Skin of body (tissue), 1 donor: ENCODE measurements at regions not wholly inside any gene's neighbourhood (a gene's known extent, or its start where the extent isn't known, plus 50 kb on each side); places are given as distances from the start of the nearest gene placed in this dataset.

Experiments
- DNase-seq: peaks from one replicate; lab custom pipeline; 2025; lab: John Stamatoyannopoulos, UW

DNA sequence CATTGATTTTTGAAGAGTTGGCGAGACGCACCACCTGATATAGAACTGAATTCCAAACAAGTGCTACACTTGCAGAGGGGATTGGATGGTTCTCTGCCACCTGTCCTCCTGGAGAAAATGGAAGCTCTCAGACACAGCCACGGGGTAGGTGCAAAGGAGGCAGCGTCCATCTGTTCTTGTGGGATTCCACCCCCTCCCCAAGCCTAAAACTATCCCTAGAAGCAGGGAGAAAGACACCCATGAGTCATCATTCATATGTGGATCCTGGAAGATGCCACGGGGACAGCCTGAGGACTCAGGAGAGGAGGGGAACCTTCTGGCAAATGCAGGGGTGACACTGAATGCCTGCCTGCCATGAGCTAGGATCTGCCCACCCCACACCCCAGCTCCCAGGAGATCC is 171.3 kb upstream of the CST7 start:
- DNase-seq: no peak

DNA sequence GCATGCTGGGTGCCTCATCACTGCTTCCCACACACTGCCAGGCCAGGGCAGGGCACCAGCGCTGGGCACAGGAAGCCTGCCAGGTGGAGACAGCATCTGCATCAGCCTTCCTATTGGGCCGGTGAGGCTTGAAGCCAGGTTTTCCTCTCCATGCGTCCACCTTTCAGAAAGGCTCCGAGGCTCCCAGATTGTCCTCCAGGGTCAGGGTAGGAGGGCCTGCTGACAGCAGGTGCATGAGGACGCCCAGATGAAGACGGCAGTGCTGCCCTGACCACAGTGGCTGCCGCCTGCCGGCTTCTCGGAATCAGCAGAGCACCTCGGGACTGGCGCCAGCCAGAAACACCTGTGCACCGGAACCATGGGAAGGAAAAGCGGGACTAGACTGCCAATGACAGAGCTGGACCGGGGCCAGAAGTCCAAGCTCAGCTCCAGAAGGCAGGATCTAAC is 170.5 kb upstream of the CST7 start:
- no peak for DNase-seq

DNA sequence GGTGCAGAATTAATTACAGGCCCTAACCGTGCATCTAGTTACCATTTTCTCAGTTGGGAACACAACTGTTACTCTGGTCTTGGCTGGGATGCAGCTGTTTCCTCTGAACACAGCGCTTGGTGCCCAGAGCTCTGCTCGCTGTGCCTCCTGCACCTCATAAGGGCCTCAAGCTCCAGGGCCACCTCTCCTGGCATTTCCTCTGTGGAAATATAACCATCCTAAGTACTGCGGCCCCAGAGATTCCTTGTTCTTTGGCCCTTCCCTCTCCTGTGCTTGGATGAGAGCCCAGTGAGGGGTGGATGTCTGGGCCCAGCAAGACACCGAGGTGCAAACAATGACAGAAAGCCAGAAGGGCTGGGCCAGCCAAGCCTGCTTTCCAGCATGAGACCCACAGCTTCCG is 169.9 kb upstream of the CST7 start:
- no peak for DNase-seq

DNA sequence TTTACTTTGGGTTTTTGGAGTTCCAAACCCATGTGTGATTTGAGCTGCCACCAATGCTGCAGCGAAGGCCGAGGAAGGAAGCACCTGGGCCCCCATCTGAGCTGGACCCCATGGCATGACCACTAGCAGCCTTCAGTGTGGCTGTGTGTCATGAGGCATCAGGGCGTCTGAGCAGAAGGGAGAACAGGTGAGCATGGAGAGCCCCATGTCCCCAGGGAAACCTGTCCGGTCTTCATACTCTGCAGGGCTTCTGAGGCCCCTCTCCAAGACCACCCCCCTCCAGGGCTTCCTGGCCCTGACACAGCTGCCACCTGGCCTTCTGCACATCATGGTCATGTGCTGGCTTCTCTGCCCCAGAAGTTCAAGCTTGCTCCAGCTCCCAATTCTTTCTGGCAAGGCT is 169.1 kb upstream of the CST7 start:
- no peak for DNase-seq

DNA sequence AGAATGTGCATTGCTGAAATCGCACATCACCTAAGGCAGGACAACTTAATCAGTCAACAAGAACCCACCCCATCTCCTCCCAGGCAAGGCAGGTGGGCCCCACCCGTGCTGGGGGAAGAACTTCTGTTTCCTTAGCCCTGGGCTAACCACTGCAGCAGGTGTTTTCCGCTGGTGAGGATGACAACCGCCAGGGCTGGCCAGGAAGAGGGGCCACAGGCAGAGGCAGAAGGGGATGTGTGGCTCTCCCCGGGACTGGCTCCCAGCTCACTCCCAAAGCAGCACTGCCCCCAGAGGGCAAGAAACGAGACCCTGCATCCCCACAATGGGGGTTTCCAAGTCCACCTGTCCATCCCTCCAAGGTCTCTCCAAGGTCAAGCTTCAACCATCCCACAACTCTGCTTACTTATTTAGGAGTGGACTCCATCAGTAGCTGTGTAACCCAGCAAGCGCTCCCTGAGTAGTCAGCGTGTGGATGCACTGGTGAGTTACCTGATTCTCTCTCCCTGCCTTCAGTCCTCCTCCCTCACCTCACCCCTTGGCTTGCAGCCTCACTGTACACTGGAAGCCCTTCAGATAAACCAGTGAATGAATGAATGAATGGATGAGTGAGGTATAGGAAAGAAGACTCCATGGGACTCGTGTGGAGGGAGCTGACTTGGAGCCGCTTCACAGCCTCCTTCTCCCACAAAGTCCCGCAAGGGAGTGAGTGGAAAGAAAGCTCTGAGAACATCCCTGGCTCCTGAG is 168.2 kb upstream of the CST7 start:
- no peak for DNase-seq

DNA sequence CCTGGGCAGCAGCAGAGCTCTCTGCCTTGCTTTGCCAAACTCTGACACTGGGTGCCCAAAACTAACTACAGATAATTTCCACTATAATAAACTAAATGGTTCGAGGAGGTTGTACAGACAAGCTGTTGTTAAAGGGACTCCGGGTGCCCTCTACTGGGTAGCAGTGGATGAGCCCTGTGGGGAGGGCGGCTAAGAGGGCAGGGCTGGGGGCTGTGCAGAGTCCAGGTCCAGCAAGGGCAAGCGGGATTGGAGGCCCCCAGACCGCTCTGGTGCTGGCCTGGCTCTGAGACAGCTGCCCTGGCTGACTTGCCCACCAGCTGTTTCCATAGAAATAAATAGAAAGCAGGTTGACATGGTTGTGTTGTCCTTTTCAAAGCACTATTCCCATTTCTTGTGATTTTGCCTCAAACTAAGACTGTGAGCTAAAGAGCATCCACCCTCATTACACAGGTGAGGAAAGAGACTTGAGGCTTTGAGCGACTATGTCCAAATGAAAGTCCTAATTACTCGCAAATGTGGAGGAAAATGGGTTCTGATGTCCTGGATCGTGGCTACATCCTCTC is 167.6 kb upstream of the CST7 start:
- no peak for DNase-seq

DNA sequence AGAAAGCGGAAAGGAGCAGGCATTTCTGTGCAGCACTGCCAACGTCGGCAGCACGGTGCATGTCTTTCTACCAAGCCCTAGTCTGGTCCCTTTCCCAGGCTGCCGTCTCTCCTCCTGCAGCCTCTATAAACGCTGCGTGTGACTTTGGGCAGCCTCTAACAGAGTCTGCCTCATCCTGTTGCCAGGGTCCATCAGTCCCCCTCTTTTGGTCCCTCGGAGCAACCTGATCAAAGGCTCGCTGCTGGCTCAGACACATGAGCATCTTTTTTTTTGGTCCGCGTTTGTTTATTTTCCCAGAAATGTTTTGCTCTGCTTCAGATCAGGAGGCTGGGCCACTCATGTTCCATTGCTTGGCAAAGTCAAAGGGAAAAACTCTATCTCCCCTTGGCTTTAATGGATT is 166.8 kb upstream of the CST7 start:
- no peak for DNase-seq

DNA sequence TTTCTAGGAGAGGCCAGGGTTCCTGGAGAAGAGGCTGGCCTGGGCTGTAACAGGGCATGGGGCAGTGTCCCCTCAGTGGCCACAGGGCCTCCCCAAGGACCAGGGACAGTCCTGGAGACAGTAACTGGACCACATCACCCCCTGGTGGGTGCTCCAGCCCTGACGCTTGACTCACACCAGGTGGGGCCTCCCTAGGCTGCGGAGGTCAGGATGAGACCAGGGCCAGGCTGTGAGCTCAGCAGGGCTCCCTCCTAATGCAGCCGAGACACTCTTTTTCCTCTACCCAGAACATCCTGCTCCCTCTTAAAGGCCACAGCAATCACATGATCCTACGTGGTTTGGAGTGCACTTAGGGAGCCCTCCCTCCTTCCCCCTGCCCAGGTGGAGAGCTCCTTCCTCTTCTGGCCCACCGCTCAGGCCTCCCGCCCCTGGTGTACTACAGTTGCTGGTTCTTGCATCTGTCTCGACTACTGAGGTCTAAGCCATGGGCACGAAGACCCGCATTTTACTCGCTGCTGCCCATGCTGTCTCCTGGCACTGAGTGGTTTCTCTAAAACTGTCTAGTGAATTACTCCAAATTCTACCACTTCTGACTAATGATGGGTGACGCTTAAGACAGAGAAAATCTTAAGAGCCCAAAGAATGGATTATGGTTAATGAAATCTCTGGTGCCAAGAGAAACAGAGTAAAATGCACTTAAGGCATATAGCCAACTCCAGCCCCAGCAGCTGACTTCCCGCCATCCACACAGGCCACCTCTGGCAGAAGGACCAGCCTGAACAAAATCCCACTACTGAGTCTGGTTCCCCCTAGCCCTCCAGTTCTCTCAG is 166.1 kb upstream of the CST7 start:
- no peak for DNase-seq

DNA sequence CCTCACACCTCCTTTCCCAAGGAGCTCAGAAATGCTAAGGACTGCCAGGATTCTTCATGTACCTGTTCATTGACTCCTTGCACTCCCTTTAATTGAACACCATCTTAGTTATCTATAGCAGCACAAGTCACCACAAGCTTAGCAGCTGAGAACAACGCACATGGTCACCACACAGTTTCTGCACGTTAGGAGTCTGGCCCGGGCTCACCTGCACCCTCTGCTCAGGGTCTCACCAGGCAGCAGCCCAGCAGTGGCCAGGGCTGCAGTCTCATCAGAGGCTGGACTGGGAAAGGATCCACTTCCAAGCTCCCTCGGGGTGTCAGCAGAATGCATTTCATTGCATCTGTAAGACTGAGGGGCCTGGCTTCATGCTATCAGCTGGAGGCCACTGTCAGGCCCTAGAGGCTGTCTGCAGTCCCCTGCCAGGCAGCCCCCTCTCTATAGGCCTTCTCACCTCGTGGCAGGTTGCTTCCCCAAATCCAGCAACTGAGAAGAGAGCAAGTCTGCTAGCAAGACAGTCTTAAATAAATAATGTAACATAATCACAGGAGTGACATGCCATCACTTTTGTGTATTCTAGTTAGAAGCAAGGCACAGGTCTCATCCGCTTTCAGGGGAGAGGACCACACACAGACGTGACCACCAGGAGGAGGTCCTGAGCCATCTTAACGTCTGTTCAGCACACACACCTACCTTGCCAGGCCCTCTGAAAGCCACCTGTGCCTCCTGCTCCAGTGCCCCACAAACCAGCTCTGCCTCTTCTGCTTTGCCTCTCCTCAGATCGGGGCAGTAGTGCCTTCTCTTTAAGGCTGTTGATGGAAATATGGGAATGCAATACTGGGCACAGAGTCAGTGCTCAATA is 165.2 kb upstream of the CST7 start:
- DNase-seq: no peak

DNA sequence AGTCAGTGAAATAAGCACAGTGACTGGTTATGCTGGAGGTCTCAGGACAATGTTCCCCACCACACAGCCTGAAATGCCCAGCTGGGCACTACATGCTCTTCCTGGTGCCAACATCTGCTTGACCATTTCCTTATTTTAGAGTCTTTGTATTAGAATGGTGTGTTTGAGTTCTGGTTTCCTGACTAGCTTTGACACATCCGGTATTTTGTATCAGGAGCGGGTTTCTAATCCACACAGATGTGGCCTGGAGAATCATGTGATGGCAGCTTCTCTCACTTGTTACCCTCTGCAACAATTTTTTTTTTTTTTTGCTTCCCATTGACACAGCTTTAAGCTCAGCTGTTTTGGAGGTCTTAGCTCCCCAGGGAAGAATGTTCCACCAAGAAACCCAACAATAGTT is 164.5 kb upstream of the CST7 start:
- no peak for DNase-seq

DNA sequence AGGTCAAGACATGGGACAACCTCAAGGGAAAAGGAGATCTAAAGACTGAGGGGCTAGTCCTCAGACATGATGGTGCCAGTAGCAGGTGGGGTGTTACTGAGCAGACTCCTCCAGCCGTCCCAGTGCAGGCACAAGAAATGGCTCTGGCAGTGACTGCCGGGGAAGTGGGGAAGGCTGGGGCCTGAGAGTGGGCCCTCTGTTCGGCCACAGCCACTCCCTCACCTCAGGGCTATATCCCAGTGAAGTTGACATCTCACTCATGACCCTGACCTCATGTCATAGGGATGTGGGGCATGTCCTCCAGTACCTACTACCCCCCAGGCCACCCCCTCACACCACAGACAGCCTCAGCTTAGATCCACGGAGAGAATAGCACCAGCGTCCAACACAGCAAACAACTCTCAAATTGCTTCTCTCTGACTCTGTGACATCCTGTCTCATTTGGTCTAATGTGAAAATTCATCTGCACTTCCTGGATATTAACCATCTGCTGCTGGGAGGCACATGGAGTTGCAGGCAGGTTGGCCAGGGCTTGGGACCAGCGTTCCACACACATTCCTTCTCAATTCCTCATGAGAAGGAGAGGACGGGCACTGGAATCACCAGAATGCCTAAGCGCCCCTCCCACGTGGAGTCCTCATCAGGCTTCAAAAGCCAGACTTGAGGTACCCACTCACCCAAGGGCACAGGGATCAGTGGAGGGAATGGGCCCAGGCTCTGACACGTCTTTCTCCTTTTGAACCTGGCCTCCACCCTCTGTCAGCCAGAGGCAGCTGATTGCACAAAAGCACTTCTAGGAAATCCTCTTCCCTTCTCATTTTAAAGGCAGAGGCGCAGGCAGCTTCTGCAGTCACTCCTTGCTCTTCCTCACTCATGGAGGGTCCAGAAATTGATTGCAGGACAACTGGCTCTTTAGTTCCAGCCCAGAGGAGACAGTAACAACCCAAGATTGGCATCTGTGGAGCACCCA is 163.6 kb upstream of the CST7 start:
- no peak for DNase-seq

DNA sequence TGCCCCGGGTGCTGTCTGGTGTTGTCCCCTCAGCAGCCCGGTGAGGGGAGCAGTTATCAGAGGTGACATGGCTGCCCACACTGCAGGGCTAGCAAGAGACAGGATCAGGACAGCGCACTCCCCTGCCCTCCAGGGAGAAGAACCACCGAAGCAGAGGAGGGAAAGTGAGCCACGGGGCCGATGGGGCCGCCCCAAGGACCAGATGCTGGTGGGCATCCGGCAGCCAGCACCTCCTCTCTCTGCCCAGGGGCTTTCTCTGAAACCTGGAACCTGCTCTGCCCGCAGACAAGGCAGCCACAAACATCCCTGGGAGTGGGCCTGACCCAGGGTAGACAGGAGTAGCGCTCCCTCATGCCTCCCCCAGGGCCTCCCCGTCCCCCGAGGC is 163.0 kb upstream of the CST7 start:
- DNase-seq: no peak

DNA sequence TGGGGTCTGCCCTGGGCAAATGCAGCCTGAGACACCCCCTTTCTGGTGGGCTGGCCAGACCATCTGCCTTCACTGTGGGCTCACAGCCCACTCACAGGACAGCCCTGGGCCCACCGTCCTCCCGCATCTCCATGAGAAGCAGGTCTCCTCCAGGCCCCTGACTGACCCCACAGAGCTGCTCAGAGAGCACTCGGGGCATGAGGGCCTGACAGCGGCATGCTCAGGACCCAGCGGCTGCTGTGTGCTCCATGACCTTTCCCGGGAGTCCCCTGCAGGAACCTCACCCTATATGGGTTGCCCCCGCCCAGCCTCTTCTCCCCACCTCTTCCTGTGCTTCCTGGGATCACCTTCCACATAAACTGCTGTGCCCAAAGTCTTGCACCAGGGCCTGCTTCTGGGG is 162.4 kb upstream of the CST7 start:
- DNase-seq: no peak

DNA sequence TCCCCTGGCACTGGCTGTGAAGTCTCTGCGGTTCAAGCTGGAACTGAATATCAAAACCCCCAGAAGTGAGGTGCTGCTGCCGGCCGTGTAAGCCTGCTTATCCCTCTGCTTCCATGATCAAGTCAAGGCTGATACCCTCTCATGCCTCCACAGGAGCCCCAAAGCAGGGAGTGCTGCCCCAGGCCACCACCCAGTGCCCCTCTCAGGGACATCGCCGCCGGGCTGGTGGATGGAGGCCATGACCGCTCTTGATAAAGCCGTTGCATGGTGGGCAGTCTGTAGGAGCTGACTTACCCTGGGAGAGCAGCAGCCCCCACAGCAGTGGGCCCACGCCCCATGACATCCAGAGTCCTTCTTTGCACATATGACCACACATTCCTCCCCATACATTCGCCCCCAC is 162.0 kb upstream of the CST7 start:
- no peak for DNase-seq

DNA sequence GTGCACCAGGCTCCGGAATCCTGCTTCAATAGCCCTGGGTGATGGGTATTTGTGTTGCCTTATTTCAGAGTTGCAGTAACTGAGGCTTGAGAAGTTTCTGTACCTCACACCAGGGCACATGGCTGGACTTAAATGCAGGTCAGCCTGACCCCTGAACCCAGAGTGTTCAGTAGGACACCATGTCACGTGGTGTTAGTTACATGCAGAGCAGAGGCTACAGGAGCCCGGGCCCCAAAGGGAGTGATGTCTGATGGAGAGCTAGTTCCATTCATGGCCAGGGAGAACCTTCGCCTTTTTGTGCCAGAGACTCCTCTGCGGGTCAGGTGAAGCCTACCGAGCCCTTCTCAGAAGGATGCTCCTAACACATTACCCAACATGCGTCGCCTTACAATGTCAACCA is 161.4 kb upstream of the CST7 start:
- no peak for DNase-seq

DNA sequence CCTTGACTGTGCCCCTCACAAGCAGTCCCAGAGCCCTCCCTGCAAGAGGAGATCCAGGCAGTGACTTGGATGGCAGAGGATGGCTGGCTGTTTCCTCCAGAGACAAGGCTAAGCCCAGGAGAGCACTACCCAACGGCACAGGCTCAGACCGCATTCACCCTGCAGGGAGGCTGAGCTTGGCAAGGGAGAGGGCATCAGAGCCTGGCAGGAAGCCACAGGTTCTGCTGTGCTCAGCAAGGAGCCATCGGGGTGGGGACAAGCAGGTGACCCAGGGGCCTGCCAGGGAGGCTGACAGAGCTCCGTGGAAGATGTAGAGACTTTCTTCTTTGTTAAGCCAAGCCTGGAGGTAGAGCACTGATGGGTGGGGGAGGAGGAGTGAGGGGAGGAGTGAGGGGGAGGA is 159.2 kb upstream of the CST7 start:
- no peak for DNase-seq

DNA sequence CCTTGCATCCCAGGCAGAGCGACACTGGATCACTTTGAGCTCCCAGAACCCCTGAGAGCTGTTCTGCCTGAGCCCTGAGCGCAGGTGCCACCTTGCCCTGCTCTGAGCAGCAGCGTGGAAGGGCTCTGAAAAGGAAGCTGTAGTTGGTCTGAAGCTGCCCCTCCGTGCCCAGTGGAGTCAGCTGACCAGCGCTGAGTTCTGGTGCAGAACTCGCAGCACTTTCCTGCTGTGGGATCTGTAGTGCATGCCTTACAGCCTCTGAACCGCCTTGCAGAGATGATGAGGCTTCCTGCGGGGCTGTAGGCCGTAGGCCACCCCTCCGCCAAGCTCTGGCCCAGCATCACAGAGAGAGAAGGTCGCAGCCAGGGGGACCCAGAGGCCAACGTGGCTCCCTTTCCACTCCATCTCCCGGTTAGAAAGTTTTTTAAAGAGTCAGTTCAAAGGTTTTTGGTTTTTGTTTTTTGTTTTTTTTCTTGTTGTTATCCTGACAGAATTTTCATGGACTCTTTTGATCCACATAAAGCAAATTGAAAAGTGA is 158.3 kb upstream of the CST7 start:
- DNase-seq: no peak

DNA sequence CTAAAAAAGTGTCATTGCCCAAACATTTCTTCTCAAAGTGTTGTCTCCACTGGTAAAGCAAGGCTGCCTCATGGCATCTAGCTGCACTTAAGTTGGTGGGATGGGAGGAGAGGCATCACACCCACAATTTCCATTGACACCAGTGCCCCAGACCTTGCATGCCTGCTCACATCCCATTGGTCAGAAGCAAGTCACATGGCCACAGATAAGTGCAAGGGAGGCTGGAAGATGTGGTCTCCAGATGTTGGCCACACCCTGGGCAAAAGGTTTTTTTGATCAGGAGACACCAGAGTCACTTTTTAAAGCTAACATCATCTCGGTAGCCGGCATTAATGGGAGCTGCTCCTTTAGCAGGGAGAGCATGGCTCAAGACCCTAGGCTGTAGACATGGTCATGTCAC is 157.1 kb upstream of the CST7 start:
- DNase-seq: no peak

DNA sequence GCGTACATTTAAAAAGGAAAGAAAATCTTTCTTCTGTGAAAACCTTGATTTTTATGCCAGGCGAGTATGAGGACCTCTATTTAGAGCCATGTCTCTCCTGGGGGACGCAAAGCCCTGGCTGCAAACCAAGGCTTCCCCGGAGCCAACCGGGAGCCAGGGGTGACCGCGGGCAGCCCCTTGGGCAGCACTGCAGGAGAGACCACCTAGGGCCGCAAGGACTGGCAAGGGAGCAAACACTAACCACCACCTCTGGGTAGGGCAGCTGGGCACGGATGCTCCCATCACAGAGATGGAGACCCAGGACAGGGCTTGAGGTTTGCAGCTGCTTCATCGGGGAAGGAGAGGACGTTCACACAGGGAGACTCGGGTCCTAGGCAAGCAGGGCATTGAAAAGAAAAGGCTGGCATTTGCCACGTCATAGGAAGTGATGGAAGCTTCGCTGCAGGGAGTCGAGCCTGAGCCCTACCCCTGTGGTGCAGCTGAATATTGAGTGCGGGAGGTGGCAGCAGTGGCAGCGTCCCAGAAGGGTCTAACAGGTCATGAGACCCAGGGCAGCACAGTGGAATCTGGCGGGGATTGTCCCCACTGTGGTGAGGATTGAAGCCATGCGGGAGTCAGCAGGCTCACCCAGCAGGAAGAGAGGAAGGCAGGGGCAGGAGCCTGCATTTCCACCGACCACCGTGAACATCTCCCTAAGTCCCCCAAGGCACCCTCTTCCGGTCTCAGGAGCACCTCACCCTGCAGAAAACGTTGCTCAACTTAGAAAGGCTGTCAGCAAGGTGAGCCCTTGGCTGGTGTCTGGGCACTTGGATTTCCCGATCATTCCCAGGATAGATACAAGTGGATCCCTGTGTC is 156.2 kb upstream of the CST7 start:
- DNase-seq: no peak
